Renal cortex interstitium (tissue), 11 donors: ENCODE measurements at regions not wholly inside any gene's neighbourhood (a gene's known extent, or its start where the extent isn't known, plus 50 kb on each side); places are given as distances from the start of the nearest gene placed in this dataset.
A peak's percentile ranks its signal among the peaks of the same experiment; 100 is the strongest.
"Not testable (repeated sequence)": the region's sequence is repeated elsewhere in the genome, so short reads cannot be mapped to it uniquely, and the experiment has no call there.

Experiments
- DNase-seq, 11 donors: peaks; one replicate each; pipeline ENCODE4 v3.0.0-alpha.2; 2013; ENCODE audit warnings: low read depth in 9 of 11, low spot score in 4 of 11; ENCODE audit errors: extremely low read depth in 1 of 11

GRCh38 chr6:15913573-15913972, 215.3 kb upstream of the MYLIP start:
- DNase-seq = no peak

- DNase-seq = no peak
These were observed 216.1 kb upstream of the MYLIP start for GRCh38 chr6:15912505-15913400.

GRCh38 chr6:15911753-15912504, 217.0 kb upstream of the MYLIP start:
- DNase-seq = no peak

GRCh38 chr6:15909290-15910070, 219.4 kb upstream of the MYLIP start:
- no peak for DNase-seq

GRCh38 chr6:15908871-15909270, 220.0 kb upstream of the MYLIP start:
- DNase-seq = no peak

GRCh38 chr6:15907914-15908518, 220.9 kb upstream of the MYLIP start:
- DNase-seq = no peak

GRCh38 chr6:15907220-15907913, 221.5 kb upstream of the MYLIP start:
- DNase-seq = not testable (repeated sequence)

GRCh38 chr6:15906420-15907016, 222.4 kb upstream of the MYLIP start:
- DNase-seq = no peak

GRCh38 chr6:15905488-15906419, 223.1 kb upstream of the MYLIP start:
- peak; percentile 32 to 75 (median 49) for DNase-seq

GRCh38 chr6:15904651-15905376, 224.1 kb upstream of the MYLIP start:
- DNase-seq = no peak

GRCh38 chr6:15901141-15902115, 227.5 kb upstream of the MYLIP start:
- DNase-seq = no peak

- DNase-seq = no peak
These were observed 230.2 kb upstream of the MYLIP start for GRCh38 chr6:15898693-15899092.

GRCh38 chr6:15897063-15897876, 231.6 kb upstream of the MYLIP start:
- no peak for DNase-seq

GRCh38 chr6:15894973-15895725, 232.3 kb upstream of the DTNBP1 start:
- DNase-seq = no peak
